Subcutaneous abdominal adipose tissue (tissue), 5 donors: ENCODE measurements at regions not wholly inside any gene's neighbourhood (a gene's known extent, or its start where the extent isn't known, plus 50 kb on each side); places are given as distances from the start of the nearest gene placed in this dataset.
A peak's percentile ranks its signal among the peaks of the same experiment; 100 is the strongest.

ENCODE experiments used
- H3K27ac ChIP-seq: one replicate; pipeline ENCODE4 v1.7.0; 2013; ENCODE audit warnings: low read depth, mild to moderate bottlenecking, inconsistent platforms, low read length, moderate library complexity
- H3K27me3 ChIP-seq, 5 donors: one replicate each; pipeline ENCODE4 v1.7.0; 2013; ENCODE audit warnings: low read length in 5 of 5, inconsistent platforms in 1 of 5; ENCODE audit not compliant: control insufficient read depth in 5 of 5, insufficient read depth in 4 of 5
- H3K36me3 ChIP-seq, 5 donors: one replicate each; pipeline ENCODE4 v1.7.0; 2013; ENCODE audit warnings: low read length in 5 of 5; ENCODE audit not compliant: control insufficient read depth in 5 of 5, insufficient read depth in 5 of 5
- H3K4me1 ChIP-seq, 5 donors: one replicate each; pipeline ENCODE4 v1.7.0; 2013; ENCODE audit warnings: low read length in 5 of 5, mild to moderate bottlenecking in 3 of 5, moderate library complexity in 1 of 5; ENCODE audit not compliant: control insufficient read depth in 5 of 5, insufficient read depth in 5 of 5
- H3K4me3 ChIP-seq, 5 donors: one replicate each; pipeline ENCODE4 v1.7.0; 2013; ENCODE audit warnings: low read length in 5 of 5, low read depth in 1 of 5
- H3K9ac ChIP-seq, 5 donors: one replicate each; pipeline ENCODE4 v1.7.0; 2013; ENCODE audit warnings: low read length in 5 of 5, mild to moderate bottlenecking in 4 of 5, moderate library complexity in 3 of 5
- H3K9me3 ChIP-seq, 5 donors: one replicate each; pipeline ENCODE4 v1.7.0; 2013; ENCODE audit warnings: low read length in 5 of 5; ENCODE audit not compliant: control insufficient read depth in 5 of 5
- donor health status: healthy.
- donor health status: healthy.
- donor health status: healthy.
- donor health status: healthy.
- donor health status: healthy.

- no peak overlapping the region for H3K9ac ChIP-seq
- no peaks in the 10 kb centered on the region for H3K27me3 ChIP-seq
- peaks cover 3 to 20% (median 17%) of the 10 kb centered on the region in 5 donors for H3K4me1 ChIP-seq
- H3K36me3 ChIP-seq = no peaks in the 10 kb centered on the region
- peaks cover 0 to 5% (median 0%) of the 10 kb centered on the region in 5 donors for H3K9me3 ChIP-seq
- H3K4me3 ChIP-seq = no peak overlapping the region
- H3K27ac ChIP-seq = peak overlapping the region; percentile 14
Measured at GRCh38 chr6:105514306-105514705, 111.4 kb upstream of the PREP start.

DNA sequence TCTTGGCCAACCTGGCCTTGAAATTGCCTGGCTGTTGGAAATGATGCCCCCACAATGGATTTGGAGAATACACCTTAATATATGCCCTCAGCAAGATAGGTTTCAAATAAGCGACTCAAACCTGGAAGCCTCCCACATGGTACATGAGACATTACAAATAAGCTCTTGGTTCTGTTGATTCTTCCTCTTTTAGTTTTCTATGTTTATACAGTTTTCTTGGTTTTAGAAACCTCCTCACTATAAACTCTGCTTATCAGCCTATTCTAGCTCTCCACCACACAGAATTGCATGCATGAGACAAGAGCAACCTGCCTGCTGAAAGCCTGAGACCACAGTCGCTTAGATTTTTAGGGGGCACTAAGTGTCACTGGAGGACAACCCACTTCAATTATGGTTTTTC is 108.8 kb upstream of the PREP start:
- Histone ChIP-seq H3K27ac (no peak overlapping the region), H3K9me3 (no peaks in the 10 kb centered on the region), H3K27me3 (no peaks in the 10 kb centered on the region), H3K9ac (no peak overlapping the region), H3K4me1 (peaks cover 3 to 22% (median 17%) of the 10 kb centered on the region in 5 donors), H3K36me3 (no peaks in the 10 kb centered on the region), H3K4me3 (no peak overlapping the region)

DNA sequence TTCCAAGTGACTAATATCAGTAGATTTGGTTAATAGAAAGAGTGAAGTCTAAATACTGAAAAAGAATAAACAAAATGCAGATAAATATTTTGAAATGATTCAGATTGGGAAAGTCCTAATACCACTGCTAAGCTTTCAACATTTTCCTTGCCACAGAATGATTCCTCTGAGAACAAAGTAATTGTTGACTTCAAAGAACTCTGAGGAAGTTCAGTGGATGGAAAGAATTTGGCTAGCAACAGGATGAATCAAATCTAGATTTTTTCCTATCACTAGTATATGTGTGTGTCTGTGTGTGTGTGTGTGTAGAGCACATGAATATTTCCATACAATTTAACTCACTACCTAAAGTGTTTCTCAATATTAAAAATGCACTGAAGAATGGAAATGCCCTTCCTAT is 107.9 kb upstream of the PREP start:
- Histone ChIP-seq H3K27ac (no peak overlapping the region), H3K9ac (no peak overlapping the region), H3K9me3 (no peaks in the 10 kb centered on the region), H3K27me3 (no peaks in the 10 kb centered on the region), H3K4me1 (peaks cover 3 to 22% (median 17%) of the 10 kb centered on the region in 5 donors), H3K4me3 (no peak overlapping the region), H3K36me3 (no peaks in the 10 kb centered on the region)

DNA sequence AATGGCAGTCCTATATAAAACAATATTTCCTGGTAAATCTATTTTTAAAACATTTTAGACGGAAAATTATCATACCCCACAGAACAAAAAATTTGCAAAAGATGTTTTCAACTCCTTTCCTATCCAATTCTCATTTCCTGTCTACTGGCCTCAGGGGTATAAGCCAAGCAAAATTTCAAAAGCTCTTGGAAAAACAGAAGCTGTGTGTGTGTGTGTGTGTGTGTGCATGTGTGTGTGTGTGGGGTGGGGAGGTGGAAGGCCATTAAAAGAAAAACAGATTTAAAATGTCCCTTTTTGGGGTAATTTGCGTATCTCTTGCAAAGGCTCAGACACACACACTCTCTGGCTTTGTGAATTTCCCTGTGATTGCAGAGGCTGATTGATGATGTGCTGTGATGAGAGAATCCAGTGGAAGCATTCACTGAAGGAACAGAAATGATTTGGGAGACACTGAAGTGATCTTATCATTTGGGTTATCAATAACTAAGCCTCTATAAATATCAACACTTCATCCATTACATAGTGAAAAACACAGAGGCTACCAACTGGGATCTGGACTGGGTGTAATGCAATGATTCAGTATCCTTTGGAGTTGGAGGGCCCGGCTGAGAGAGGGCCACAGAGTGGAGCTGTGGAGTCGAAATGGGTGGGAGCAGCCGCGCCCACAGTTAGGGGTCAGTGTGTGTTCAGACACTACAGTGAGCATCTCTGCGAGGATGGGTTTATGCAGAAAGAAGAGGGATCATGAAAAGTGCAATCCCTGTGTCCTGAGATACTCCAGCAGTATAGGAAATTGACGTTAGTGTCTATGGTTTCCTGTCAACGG is 106.8 kb upstream of the PREP start:
- Histone ChIP-seq H3K27me3 (no peaks in the 10 kb centered on the region), H3K27ac (no peak overlapping the region), H3K4me1 (peaks cover 3 to 23% (median 19%) of the 10 kb centered on the region in 5 donors), H3K4me3 (no peak overlapping the region), H3K36me3 (no peaks in the 10 kb centered on the region), H3K9ac (no peak overlapping the region), H3K9me3 (no peaks in the 10 kb centered on the region)

DNA sequence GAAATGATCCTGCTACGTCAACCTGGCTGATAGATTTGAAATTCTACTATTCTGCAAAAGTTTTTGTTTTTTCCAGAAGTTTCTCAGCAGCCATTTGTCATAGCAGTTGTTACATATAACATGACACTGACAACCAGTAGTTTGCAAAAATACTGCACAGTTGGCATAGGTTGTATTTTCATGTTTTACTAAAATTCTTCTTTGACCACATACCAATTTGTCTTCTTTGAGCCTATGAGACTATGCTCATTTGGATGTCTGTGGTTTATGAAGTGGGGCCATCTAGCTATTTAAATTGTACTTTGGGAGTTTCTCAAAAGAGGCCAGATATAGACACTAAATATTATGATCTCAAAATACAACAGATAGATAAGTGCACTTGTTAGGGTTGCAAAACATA is 104.9 kb upstream of the PREP start:
- no peak overlapping the region for H3K4me3 ChIP-seq
- H3K9me3 ChIP-seq = no peaks in the 10 kb centered on the region
- H3K4me1 ChIP-seq = peaks cover 5 to 31% (median 25%) of the 10 kb centered on the region in 5 donors
- H3K9ac ChIP-seq = no peak overlapping the region
- no peaks in the 10 kb centered on the region for H3K27me3 ChIP-seq
- H3K27ac ChIP-seq = no peak overlapping the region
- H3K36me3 ChIP-seq = no peaks in the 10 kb centered on the region

GRCh38 chr6:105504706-105505105 is 101.8 kb upstream of the PREP start:
- H3K9ac ChIP-seq = no peak overlapping the region
- H3K9me3 ChIP-seq = no peaks in the 10 kb centered on the region
- no peaks in the 10 kb centered on the region for H3K27me3 ChIP-seq
- H3K36me3 ChIP-seq = no peaks in the 10 kb centered on the region
- H3K27ac ChIP-seq = no peak overlapping the region
- peaks cover 4 to 17% (median 13%) of the 10 kb centered on the region in 5 donors for H3K4me1 ChIP-seq
- H3K4me3 ChIP-seq = no peak overlapping the region

- Histone ChIP-seq H3K27ac (no peak overlapping the region), H3K9me3 (no peaks in the 10 kb centered on the region), H3K27me3 (no peaks in the 10 kb centered on the region), H3K4me3 (no peak overlapping the region), H3K9ac (no peak overlapping the region), H3K4me1 (peaks cover 3 to 11% (median 8%) of the 10 kb centered on the region in 5 donors), H3K36me3 (no peaks in the 10 kb centered on the region)
Measured at GRCh38 chr6:105503641-105504040, 100.8 kb upstream of the PREP start.

DNA sequence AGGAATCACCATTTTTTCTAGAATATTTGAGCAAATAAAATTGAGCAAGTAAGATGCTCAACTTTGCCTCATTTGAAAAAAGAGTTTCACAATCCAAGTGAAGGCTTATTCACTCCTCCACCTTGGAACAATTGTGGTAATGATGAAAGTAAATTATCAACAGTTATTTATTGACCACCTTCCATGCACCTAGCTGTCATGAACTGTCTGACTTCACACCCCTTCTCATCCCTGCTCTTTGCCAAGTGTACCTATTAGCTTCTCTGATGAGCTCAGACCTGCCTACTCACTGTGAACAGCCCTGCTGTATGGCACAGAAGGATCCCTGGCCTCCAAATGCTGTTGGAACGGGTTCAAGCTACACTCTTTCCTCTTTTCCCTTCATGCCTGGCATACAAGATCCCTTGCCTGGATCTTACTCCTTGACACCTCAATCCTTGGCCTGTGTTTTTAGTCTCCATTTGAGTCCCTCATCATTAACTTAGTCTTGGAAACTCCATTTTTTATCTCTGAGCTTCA is 99.0 kb upstream of the PREP start:
- no peaks in the 10 kb centered on the region for H3K9me3 ChIP-seq

DNA sequence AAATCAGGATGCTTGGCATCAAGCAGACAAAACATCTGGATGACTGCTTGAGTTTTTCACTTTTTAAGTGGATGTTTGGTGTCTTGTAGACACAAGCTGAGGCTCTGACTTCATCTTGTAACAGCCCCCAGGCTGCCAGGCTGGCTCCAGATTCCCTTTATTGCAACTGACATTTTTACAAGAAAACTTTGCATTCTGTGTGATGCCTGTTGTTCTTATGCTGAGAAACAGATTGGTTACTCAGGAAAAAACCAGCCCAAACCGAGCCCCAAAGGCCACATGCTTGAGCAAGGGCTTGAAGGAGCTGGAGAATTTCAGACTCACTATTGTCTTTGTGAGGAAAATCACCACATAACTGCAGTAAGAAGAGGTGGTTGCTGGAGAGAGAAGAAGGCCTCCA is 98.4 kb upstream of the PREP start:
- Histone ChIP-seq H3K27me3 (no peaks in the 10 kb centered on the region), H3K4me1 (peaks cover 3 to 11% (median 8%) of the 10 kb centered on the region in 5 donors), H3K27ac (no peak overlapping the region), H3K36me3 (no peaks in the 10 kb centered on the region), H3K9me3 (no peaks in the 10 kb centered on the region), H3K4me3 (no peak overlapping the region), H3K9ac (no peak overlapping the region)

More for the DNA sequence above, 99.0 kb upstream of the PREP start:
- no peak overlapping the region for H3K9ac ChIP-seq
- no peak overlapping the region for H3K4me3 ChIP-seq
- H3K27ac ChIP-seq = no peak overlapping the region
- no peaks in the 10 kb centered on the region for H3K27me3 ChIP-seq
- peaks cover 3 to 11% (median 8%) of the 10 kb centered on the region in 5 donors for H3K4me1 ChIP-seq
- H3K36me3 ChIP-seq = no peaks in the 10 kb centered on the region

GRCh38 chr6:105500693-105501092 is 97.8 kb upstream of the PREP start:
- Histone ChIP-seq H3K9ac (no peak overlapping the region), H3K36me3 (no peaks in the 10 kb centered on the region)

More at GRCh38 chr6:105500693-105501092, 97.8 kb upstream of the PREP start:
- H3K4me1 ChIP-seq = peaks cover 3 to 11% (median 8%) of the 10 kb centered on the region in 5 donors
- H3K9me3 ChIP-seq = no peaks in the 10 kb centered on the region
- no peak overlapping the region for H3K4me3 ChIP-seq
- no peak overlapping the region for H3K27ac ChIP-seq
- no peaks in the 10 kb centered on the region for H3K27me3 ChIP-seq
